T-cell (primary cell): ENCODE measurements at regions not wholly inside any gene's neighbourhood (a gene's known extent, or its start where the extent isn't known, plus 50 kb on each side); places are given as distances from the start of the nearest gene placed in this dataset.

Experiments
- ATAC-seq, 4 experiments: fragments of 200-7000 bp in 3 of 4; fragments of 150-1000 bp in 1 of 4; cut with Tn5 transposase; replicated peaks in 1 of 4; 1 replicate in 3 of 4; 2 replicates in 1 of 4; pipeline ENCODE4 v1.10.0; 2021; ENCODE audit warnings: moderate library complexity in 3 of 4, mild to moderate bottlenecking in 2 of 4, moderate number of reproducible peaks in 1 of 4
- CTCF ChIA-PET, 2 donors: fragments of 300-600 bp; sonication (Branson Sonifier 250); formaldehyde crosslinking; loops; one replicate each; lab custom pipeline; 2022; ENCODE audit warnings: antibody characterized with exemption in 2 of 2; lab: Charles Lee
- POLR2A ChIA-PET, 2 donors: fragments of 300-600 bp; sonication (Branson Sonifier 250); formaldehyde crosslinking; loops; one replicate each; lab custom pipeline; 2022; ENCODE audit warnings: antibody characterized with exemption in 2 of 2; lab: Charles Lee
- DNase-seq, 35 experiments: peaks; one replicate each; pipeline versions ENCODE4 v3.0.0 to v3.0.0-alpha.2; 2013 to 2023
- H3K27ac ChIP-seq: one replicate; pipeline ENCODE4 v1.5.1; 2013; ENCODE audit warnings: low read length
- H3K27me3 ChIP-seq, 2 experiments: replicated peaks in 1 of 2; 1 replicate in 1 of 2; 2 replicates in 1 of 2; pipeline versions ENCODE4 v1.6.1 to v1.7.0; 2013; ENCODE audit warnings: low read length in 1 of 2, mixed read lengths in 1 of 2; ENCODE audit not compliant: control insufficient read depth in 2 of 2, insufficient read depth in 2 of 2; ENCODE audit errors: extremely low read depth in 1 of 2
- H3K36me3 ChIP-seq, 2 donors: 1 replicate in 1 of 2; 2 replicates in 1 of 2; pipeline versions ENCODE4 v1.6.1 to v1.7.0; 2013; ENCODE audit warnings: low read length in 1 of 2; ENCODE audit not compliant: control insufficient read depth in 2 of 2, insufficient read depth in 1 of 2; ENCODE audit errors: extremely low read depth in 1 of 2
- H3K4me1 ChIP-seq, 2 experiments: 1 replicate in 1 of 2; 2 replicates in 1 of 2; pipeline versions ENCODE4 v1.6.1 to v1.7.0; 2013; ENCODE audit warnings: low read length in 2 of 2, mixed read lengths in 1 of 2; ENCODE audit not compliant: insufficient read depth in 2 of 2, control insufficient read depth in 1 of 2; ENCODE audit errors: extremely low read depth in 1 of 2
- H3K4me3 ChIP-seq, 2 donors: 1 replicate in 1 of 2; 2 replicates in 1 of 2; pipeline versions ENCODE4 v1.5.1 to v1.7.0; 2013; ENCODE audit warnings: mild to moderate bottlenecking in 2 of 2, low read length in 1 of 2, moderate library complexity in 1 of 2; ENCODE audit not compliant: control insufficient read depth in 1 of 2; ENCODE audit errors: extremely low read depth in 1 of 2
- H3K9me3 ChIP-seq: 2 replicates; pipeline ENCODE4 v1.7.0; 2013
- H3K27ac Mint-ChIP-seq, 2 donors: one replicate each; pipeline ENCODE4 v1.8.0; 2020 to 2021; ENCODE audit warnings: mild to moderate bottlenecking in 2 of 2, mixed read lengths in 2 of 2
- H3K27me3 Mint-ChIP-seq, 2 donors: one replicate each; pipeline ENCODE4 v1.8.0; 2021 to 2022; ENCODE audit warnings: mixed read lengths in 2 of 2
- H3K36me3 Mint-ChIP-seq: one replicate; pipeline ENCODE4 v1.8.0; 2021; ENCODE audit warnings: mixed read lengths
- H3K4me1 Mint-ChIP-seq, 3 donors: one replicate each; pipeline ENCODE4 v1.8.0; 2020 to 2022; ENCODE audit warnings: mixed read lengths in 3 of 3, mild to moderate bottlenecking in 1 of 3
- H3K4me3 Mint-ChIP-seq, 3 donors: one replicate each; pipeline ENCODE4 v1.8.0; 2020 to 2022; ENCODE audit warnings: mild to moderate bottlenecking in 3 of 3, mixed read lengths in 3 of 3, moderate library complexity in 3 of 3
- H3K9me3 Mint-ChIP-seq, 3 donors: one replicate each; pipeline ENCODE4 v1.8.0; 2020 to 2022; ENCODE audit warnings: mixed read lengths in 3 of 3
- WGBS: methylation state at CpG from one replicate; pipeline ENCODE4 v1.1.5; 2013; ENCODE audit warnings: missing lambda C conversion rate; ENCODE audit not compliant: insufficient coverage; 5-methylcytosine and 5-hydroxymethylcytosine counted together

- ChIA-PET CTCF (no interaction called here), POLR2A (no interaction called here)
- no peak overlapping the region for H3K27ac Mint-ChIP-seq
- no peaks in the 10 kb centered on the region for H3K27me3 Mint-ChIP-seq
- H3K4me3 Mint-ChIP-seq, result no peak overlapping the region
- H3K36me3 ChIP-seq, result no peaks in the 10 kb centered on the region
- DNase-seq (no peak), ATAC-seq (no peak)
- no peaks in the 10 kb centered on the region for H3K27me3 ChIP-seq
- H3K4me1 ChIP-seq, result no peaks in the 10 kb centered on the region
- no peaks in the 10 kb centered on the region for H3K9me3 ChIP-seq
- no peaks in the 10 kb centered on the region for H3K36me3 Mint-ChIP-seq
- H3K9me3 Mint-ChIP-seq, result peaks cover 4 to 6% (median 4%) of the 10 kb centered on the region in 3 donors
- no peak overlapping the region for H3K27ac ChIP-seq
- H3K4me3 ChIP-seq, result no peak overlapping the region
- no peaks in the 10 kb centered on the region for H3K4me1 Mint-ChIP-seq
- WGBS, result no CpG with 5 or more reads among the region's 2 CpGs
Measured at GRCh38 chr4:126386512-126386911, 1071.8 kb downstream of the FAT4 start.

DNA sequence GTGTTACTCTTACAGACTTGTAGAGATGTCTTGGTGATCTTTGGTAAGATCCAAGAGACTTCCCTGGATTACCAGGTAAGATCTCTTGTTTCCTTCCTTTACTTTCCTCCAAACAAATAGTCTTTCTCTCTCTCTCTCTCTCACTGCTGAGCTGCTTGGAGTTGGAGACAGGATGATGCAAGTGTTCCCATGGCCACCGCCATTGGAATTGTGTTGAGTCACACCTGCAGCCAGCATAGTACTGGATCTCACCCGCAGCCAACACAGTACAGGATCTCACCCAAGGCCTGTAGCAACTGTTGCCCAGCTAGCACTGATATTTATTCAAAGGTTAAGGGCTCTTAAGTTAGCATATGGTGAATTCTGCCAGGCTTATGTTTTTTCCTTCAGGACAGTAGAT, 1080.9 kb downstream of the FAT4 start:
- peaks cover 0 to 12% (median 11%) of the 10 kb centered on the region in 3 donors for H3K9me3 Mint-ChIP-seq
- 100% methylated on average over 1 of the region's 2 CpGs for WGBS
- CTCF ChIA-PET, result no interaction called here
- H3K4me1 Mint-ChIP-seq, result no peaks in the 10 kb centered on the region
- H3K36me3 Mint-ChIP-seq, result no peaks in the 10 kb centered on the region
- no peak overlapping the region for H3K4me3 ChIP-seq
- no peak for ATAC-seq
- no peaks in the 10 kb centered on the region for H3K4me1 ChIP-seq
- POLR2A ChIA-PET, result interaction anchor here in 1 of 2 donors (0.6 kb wide), 1 partner anchor 158 kb away, joined by 3 read pairs; no protein-coding TSS in a partner anchor
- H3K27me3 ChIP-seq, result no peaks in the 10 kb centered on the region
- H3K27ac Mint-ChIP-seq, result no peak overlapping the region
- DNase-seq, result no peak
- no peaks in the 10 kb centered on the region for H3K36me3 ChIP-seq
- no peaks in the 10 kb centered on the region for H3K9me3 ChIP-seq
- H3K27me3 Mint-ChIP-seq, result no peaks in the 10 kb centered on the region
- H3K4me3 Mint-ChIP-seq, result no peak overlapping the region
- H3K27ac ChIP-seq, result no peak overlapping the region

GRCh38 chr4:126396121-126396520, 1081.4 kb downstream of the FAT4 start:
- no peaks in the 10 kb centered on the region for H3K27me3 ChIP-seq
- no peak overlapping the region for H3K27ac ChIP-seq
- Mint-ChIP-seq H3K27me3 (no peaks in the 10 kb centered on the region), H3K27ac (no peak overlapping the region), H3K9me3 (peaks cover 0 to 11% (median 10%) of the 10 kb centered on the region in 3 donors), H3K4me3 (no peak overlapping the region), H3K36me3 (no peaks in the 10 kb centered on the region), H3K4me1 (no peaks in the 10 kb centered on the region)
- H3K36me3 ChIP-seq, result no peaks in the 10 kb centered on the region
- POLR2A ChIA-PET, result interaction anchor here in 1 of 2 donors (0.6 kb wide), 1 partner anchor 159 kb away, joined by 3 read pairs; no protein-coding TSS in a partner anchor
- no peak for ATAC-seq
- H3K9me3 ChIP-seq, result no peaks in the 10 kb centered on the region
- no peaks in the 10 kb centered on the region for H3K4me1 ChIP-seq
- no peak overlapping the region for H3K4me3 ChIP-seq
- DNase-seq, result no peak
- CTCF ChIA-PET, result no interaction called here
- WGBS, result 67% methylated on average over 1 of the region's 3 CpGs

DNA sequence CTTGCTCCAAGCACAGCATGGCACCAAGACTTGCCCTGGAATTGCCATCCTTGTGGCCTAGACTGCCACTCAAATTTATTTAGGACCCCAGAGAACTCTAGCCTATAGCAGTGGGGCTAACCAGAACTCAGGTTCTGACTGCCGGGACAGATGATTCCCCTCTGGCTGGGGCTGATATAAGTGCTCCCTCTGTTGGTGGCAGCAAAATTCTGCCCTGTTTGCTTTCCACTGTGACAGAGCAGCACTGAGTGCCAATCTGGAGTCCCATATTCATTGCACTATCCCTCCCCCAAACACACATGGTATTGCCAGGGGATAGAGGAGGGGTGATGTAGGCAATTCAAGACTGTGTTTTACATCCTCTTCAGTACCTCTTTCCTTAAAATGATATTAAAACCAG, 1081.9 kb downstream of the FAT4 start:
- Histone ChIP-seq H3K4me3 (no peak overlapping the region), H3K27ac (no peak overlapping the region), H3K9me3 (no peaks in the 10 kb centered on the region), H3K36me3 (no peaks in the 10 kb centered on the region), H3K4me1 (no peaks in the 10 kb centered on the region), H3K27me3 (no peaks in the 10 kb centered on the region)
- WGBS, result 86% methylated on average over 1 of the region's 1 CpG
- H3K4me1 Mint-ChIP-seq, result no peaks in the 10 kb centered on the region
- H3K4me3 Mint-ChIP-seq, result no peak overlapping the region
- ChIA-PET POLR2A (no interaction called here), CTCF (no interaction called here)
- ATAC-seq, result no peak
- H3K27ac Mint-ChIP-seq, result no peak overlapping the region
- H3K9me3 Mint-ChIP-seq, result peaks cover 0 to 11% (median 8%) of the 10 kb centered on the region in 3 donors
- DNase-seq, result no peak
- H3K36me3 Mint-ChIP-seq, result no peaks in the 10 kb centered on the region
- H3K27me3 Mint-ChIP-seq, result no peaks in the 10 kb centered on the region

DNA sequence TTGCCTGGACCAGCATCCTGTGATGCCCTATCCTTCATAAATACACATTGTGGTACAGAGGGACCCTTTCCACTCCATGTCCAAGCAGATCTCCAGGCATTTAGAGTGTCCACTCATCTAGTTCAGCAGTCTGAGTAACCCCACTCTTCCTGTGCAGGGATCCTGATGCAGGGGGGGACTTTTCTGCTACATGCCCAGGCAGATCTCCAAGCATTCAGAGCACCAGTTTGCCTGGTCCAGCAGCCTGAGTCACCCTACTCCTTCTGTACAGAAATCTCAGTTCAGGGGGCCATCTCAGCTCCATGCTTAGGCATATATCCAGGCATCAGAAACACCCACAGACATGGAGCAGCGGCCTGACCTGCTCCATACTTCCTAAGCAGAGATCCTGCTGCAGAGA, 1089.8 kb downstream of the FAT4 start:
- Mint-ChIP-seq H3K36me3 (no peaks in the 10 kb centered on the region), H3K9me3 (peaks cover 4 to 29% (median 13%) of the 10 kb centered on the region in 3 donors), H3K27me3 (no peaks in the 10 kb centered on the region), H3K27ac (no peak overlapping the region), H3K4me1 (no peaks in the 10 kb centered on the region), H3K4me3 (no peak overlapping the region)
- POLR2A ChIA-PET, result no interaction called here
- ATAC-seq (no peak), DNase-seq (no peak)
- peaks cover 2% of the 10 kb centered on the region for H3K9me3 ChIP-seq
- no peaks in the 10 kb centered on the region for H3K36me3 ChIP-seq
- no peaks in the 10 kb centered on the region for H3K27me3 ChIP-seq
- 46% methylated on average over 1 of the region's 1 CpG for WGBS
- no peak overlapping the region for H3K4me3 ChIP-seq
- CTCF ChIA-PET, result no interaction called here
- no peak overlapping the region for H3K27ac ChIP-seq
- H3K4me1 ChIP-seq, result no peaks in the 10 kb centered on the region

- Mint-ChIP-seq H3K27me3 (no peaks in the 10 kb centered on the region), H3K27ac (no peak overlapping the region), H3K4me3 (no peak overlapping the region), H3K4me1 (no peaks in the 10 kb centered on the region), H3K36me3 (no peaks in the 10 kb centered on the region), H3K9me3 (peaks cover 7 to 29% (median 13%) of the 10 kb centered on the region in 3 donors)
- ChIA-PET CTCF (no interaction called here), POLR2A (no interaction called here)
- ATAC-seq, result no peak
- Histone ChIP-seq H3K9me3 (peaks cover 2% of the 10 kb centered on the region), H3K27me3 (no peaks in the 10 kb centered on the region), H3K4me3 (no peak overlapping the region), H3K27ac (no peak overlapping the region), H3K36me3 (no peaks in the 10 kb centered on the region), H3K4me1 (no peaks in the 10 kb centered on the region)
- 88% methylated on average over 1 of the region's 2 CpGs for WGBS
- DNase-seq, result no peak
Measured at GRCh38 chr4:126405369-126405982, 1090.7 kb downstream of the FAT4 start.
